ENCODE measurements at regions not wholly inside any gene's neighbourhood (a gene's known extent, or its start where the extent isn't known, plus 50 kb on each side); places are given as distances from the start of the nearest gene placed in this dataset.

DNA sequence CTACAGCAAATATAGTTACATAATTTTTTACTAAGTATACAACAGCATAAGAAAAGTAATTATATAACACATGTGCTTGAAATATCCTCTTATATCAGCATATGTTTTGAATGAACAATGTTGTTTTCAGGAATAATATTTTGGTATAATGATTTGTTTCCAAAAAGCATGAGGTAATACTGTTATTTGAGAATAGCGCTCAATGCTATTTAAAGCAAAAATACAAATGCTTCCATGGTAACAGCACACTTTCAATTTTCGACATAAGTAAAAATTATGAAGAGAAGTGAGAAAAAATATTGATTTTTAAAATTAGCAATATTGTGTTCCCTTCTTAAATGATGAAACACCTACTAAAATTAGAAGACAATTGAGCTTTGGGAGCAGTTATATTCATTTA is 715.9 kb upstream of the ATXN8OS start:
- no peak for DNase-seq

DNA sequence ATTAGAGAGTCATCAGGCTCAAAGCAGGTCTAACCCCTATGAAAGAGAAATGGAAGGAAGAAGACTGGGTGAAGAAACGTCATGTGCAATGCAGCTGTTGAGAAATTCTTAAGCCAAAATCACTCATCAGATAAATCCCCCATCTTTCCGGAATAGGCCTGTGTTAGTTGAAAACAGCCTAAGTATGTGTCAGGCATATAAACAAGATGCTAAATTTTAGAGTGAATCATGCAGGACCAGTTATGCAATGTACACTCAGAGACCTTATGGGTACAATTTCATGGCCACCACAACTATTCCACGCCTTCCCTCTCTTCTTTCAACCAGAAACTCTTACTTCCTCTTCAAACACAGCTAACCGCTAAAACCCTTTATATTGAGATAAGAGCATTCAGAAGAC is 717.7 kb upstream of the ATXN8OS start:
- DNase-seq: no peak

DNA sequence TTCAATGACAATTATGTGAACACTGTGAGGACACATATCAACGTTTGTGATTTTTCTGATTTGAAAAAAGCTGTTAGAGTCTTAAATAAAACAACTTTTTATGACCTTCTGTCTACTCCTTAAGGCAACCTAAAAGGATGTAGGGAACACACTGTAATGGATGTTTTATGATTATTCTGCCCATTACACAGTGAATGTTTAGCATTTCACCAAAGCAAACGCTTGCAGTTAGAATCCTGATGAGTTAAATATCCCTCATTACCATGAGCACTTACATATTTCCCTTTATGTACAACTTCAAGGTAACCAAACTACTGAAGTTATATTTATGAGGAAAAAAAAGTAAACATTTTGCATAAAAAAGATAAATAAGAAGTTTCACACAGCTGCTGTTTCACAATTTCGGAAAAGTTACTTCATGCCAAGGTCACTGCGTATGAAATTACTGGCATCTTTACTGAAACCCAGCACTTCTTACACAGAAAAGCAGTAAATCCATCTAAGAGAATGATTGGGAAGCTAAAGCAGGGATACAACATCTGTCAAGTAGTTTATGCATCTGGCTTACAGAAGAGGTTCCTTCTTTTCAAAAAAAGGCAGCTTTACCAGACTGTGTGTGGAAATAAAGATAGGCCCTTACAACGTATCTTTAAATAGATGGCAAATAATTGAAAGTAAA is 733.7 kb upstream of the ATXN8OS start:
- DNase-seq: no peak

GRCh38 chr13:69363360-69363759 is 744.3 kb upstream of the ATXN8OS start:
- no peak for DNase-seq

- DNase-seq: no peak
These were observed 776.4 kb upstream of the ATXN8OS start for GRCh38 chr13:69331245-69331644.

- peak; percentile 7 for DNase-seq
These were observed 783.3 kb upstream of the ATXN8OS start for GRCh38 chr13:69324090-69324886.

GRCh38 chr13:69319656-69320055 is 788.0 kb upstream of the ATXN8OS start:
- DNase-seq: no peak

DNA sequence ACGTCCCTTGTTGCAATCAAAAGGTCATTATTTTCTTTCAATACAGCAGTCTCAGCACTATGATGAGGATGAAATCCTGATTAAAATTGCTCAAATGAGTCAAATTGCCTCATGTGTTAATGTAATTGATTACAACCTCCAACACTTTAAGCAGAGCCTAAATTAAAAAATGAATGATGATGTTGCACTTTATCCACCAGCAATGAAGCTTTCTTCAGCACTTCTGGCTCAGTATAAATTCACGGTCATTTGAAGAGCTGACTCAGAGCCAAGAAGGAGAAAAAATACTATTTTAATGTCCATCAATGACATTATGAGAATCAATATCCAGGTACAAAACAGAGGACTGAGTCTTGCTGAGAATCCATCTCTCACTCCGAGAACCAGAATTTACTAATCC is 792.6 kb upstream of the ATXN8OS start:
- DNase-seq: no peak

GRCh38 chr13:69306766-69307165 is 800.9 kb upstream of the ATXN8OS start:
- no peak for DNase-seq

GRCh38 chr13:69300131-69300530 is 807.5 kb upstream of the ATXN8OS start:
- DNase-seq: no peak

DNA sequence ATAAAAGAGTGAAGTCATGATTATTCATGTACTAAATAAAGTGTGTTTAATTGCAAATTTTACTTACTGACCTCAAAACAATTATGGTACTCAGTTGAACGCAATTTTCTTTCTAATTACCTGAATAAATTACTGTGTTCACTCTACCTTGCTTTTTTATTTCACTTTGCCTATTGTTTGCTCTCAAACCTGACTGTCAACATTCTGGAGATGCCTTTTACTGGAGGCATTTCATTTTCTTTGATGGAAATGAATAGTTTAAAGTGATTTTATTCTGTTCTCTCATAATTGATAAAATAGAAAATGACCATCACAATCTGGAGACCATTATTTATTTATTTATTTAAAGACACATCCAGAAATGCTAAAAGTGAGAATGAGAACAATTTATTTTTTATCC is 811.5 kb upstream of the ATXN8OS start:
- no peak for DNase-seq

- no peak for DNase-seq
These were observed 814.7 kb upstream of the ATXN8OS start for GRCh38 chr13:69292789-69293425.

DNA sequence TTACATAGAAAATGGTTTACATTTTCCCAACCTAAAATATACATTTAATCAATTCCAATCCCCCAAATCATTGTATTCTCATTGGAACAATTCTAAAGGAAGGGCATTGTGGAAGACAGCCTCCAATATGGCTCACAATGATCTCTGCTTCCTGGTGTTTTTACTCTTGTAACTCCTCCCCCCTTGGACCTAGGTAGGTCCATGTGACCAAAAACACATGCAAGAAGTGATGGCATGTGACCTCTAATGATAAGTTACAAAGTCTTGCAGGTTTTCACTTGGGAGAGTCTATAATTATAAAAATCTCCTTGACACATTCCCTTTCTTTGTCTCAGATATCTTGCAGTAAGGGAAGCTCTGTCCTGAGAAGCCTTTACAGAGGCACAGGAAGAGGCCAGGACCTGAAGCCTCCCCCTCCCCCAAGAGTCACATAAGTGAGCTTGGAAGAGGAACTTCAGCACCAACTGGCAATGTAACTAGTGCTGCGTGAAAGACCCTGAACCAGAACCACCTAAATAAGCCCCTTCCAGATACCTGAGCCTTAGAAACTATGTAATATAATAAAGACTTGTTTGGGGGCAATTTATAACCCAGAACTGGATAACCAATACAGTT is 816.2 kb upstream of the ATXN8OS start:
- DNase-seq: no peak

DNA sequence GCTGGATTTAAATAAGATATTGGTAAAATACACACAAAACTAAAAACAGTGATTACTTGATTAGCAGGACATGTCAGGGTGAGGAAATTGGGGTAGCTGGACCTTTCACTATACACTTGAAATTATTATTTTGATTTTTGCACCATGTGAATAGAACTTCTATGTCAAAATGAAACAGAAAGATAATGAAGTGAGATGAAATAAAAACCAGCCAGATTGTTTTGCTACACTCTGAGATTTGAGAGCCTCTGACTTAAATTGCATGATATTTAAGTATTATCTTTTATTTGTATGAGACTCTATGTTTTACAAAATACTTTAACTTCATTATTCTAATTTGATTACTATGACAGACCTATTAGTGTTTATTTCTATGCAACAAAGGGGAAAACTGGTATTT is 819.6 kb upstream of the ATXN8OS start:
- no peak for DNase-seq

DNA sequence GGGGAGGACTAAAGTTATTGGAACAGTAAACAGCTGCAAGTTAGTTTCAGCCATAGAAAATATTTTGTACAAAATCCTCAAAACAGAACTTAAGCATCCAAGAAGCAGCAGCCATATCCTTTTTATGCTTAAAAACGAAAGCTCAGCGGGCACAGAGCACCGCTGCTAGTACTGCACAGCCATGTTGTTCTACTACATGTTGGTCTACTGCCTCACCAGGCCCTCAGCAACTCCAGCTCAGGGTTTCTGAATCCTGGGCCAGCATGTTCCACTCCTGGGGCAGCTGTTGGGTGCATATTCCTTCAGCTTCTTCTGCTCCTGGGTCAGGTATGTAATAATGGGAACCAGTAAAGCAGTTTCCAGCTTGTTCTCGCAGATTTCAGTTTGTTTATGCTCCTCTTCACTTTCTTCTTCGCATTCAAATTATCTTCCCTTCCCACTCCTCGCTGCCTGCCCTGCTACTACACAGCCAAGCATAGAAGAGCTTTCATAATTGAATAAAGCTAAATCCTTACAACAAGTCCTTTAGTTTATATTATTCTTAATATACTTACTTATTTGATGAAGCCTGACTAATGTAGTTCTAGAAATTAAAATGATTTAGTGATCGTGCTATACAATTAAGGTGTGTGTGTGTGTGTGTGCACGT is 820.5 kb upstream of the ATXN8OS start:
- DNase-seq: no peak

DNA sequence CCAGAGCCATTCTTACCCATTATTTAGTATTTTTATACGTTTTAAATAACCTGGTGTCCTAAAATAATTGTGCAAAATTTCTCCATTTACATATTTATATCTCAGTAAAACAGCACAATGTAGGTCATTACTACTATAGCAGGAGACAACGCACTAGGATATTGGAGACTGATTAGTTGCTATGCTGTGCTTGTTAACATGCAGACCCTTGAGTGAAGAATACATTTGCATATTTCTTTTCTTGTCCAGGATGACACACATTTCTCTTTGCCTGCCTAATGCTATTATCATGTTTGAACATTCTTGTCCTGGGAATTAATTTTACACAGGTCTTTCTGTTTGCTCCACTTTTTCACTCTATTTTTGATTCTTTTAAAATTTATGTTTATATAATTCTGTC is 823.8 kb upstream of the ATXN8OS start:
- DNase-seq: no peak

DNA sequence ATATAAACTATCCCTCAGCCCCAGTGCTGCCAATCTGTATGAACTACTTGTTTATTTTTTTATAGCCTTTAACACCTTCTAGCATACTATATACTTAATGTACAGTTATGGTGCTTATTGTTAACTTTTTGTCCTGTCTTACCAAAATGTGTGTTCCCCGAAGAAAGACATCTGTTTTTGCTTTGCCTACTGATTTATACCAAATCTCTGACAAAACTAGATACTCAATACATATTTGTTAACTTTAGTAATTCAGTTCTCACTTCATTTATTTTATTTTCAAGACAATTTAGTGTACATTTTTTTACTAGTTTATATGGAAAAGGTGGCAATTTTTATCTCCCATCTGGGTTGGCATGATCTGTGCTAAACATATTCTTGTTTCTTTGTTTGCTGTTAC is 824.3 kb upstream of the ATXN8OS start:
- DNase-seq: no peak

GRCh38 chr13:69280399-69280798 is 827.2 kb upstream of the ATXN8OS start:
- DNase-seq: no peak

DNA sequence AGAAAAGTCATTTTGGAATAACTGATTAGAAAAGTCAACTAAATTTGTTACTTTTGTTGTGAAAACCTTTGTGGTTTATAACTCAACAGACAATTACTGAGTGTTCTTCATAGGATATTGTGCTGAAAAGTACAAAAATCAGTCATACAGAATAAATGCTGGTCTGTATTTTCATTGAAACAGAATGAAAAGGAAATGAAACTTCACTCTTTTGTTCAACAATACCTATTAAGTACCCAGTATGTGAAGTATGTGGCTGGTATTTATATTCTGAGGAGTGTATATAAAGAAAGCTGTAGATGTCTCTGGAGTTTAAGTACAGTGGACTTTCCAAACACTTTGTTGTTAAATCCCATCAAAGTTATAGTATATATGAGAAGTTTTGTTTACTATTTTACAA is 828.4 kb upstream of the ATXN8OS start:
- no peak for DNase-seq

GRCh38 chr13:69274231-69274630 is 833.4 kb upstream of the ATXN8OS start:
- DNase-seq: no peak

- no peak for DNase-seq
These were observed 843.0 kb upstream of the ATXN8OS start for GRCh38 chr13:69264362-69265334.

GRCh38 chr13:69243366-69243765 is 864.3 kb upstream of the ATXN8OS start:
- no peak for DNase-seq

All from NCI-H774 (cell line).